COLO668 (cell line): ENCODE measurements at regions not wholly inside any gene's neighbourhood (a gene's known extent, or its start where the extent isn't known, plus 50 kb on each side); places are given as distances from the start of the nearest gene placed in this dataset.

Experiments
- DNase-seq: peaks from one replicate; lab custom pipeline; 2025; ENCODE audit not compliant: unreplicated experiment; lab: John Stamatoyannopoulos, UW

DNA sequence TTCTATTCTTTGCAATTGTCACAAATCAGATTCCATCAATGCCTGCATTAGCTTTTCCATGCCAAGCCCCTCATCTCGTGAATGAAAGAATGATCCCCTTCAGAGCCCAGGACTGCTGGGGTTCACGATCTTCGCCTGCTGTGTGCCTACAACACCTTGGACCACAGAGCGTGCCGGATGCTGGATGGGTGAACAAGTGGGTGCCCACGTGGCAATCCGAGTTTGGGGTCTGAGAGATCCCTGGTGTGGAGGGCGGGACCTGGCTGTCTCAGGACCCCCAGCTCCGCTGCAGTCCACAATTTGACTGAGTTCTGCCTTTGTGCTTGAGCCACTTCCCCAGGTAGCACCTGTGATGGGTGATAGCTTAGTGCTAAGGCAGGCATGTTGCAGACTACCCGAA lies 317.0 kb downstream of the GALR1 start:
- DNase-seq = no peak

DNA sequence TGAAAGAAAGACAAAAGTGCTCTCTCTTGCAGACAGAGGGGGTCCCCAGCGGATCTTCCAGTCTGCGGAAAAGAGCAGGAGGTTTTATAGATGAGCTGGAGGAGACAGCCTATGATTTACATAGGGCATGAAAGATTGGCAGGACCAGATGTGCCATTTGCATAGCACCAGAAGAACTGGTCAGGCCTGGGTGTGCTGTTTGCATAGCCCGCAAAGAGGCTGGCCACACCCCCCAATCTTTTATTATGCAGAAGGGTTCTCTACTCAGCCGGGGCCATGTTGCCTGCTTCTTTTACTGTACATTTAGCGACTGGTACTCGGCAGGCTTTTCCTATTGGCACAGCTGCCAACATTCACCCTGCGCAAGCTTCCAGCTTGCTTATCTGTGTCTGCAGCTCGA lies 317.6 kb downstream of the GALR1 start:
- no peak for DNase-seq

DNA sequence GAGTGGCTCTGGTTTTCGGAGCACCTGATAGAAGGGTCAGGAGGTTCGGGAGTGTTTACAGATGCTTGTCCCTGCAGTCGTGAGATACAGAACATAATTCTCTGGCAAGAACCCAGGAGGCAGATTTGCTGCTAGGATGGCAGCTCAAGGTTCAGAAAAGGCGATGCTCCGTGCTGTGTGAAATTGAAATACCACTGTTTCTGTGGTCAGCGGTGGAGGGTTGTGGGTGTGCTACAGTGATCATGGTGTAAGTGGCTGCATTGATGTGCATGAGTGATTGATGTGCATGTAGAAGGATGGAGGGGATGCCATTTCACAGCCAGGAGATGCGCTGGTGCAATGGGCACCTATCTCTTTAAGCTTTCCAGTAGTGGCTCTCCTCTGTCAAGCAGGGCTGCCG lies 322.1 kb downstream of the GALR1 start:
- DNase-seq = no peak

DNA sequence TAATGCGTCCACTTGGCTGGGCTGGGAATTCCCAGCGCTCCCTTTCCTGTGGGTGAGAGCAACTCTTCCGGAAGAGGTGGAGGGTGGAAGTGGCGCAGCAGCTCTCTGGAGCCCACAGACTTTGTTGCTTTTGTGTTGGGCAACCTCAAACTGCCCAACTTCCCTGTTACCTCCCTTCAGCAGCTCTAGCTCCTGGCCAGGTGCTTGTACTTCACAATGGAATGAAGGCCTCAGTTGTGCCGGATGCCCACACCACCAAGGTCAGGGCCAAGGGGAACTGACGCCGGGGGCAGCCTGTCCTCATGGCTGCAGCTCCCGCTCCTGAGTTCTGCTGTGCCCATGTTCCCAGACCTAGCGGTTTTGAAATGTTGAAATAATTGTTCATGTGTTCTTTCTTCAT lies 322.9 kb downstream of the GALR1 start:
- no peak for DNase-seq

DNA sequence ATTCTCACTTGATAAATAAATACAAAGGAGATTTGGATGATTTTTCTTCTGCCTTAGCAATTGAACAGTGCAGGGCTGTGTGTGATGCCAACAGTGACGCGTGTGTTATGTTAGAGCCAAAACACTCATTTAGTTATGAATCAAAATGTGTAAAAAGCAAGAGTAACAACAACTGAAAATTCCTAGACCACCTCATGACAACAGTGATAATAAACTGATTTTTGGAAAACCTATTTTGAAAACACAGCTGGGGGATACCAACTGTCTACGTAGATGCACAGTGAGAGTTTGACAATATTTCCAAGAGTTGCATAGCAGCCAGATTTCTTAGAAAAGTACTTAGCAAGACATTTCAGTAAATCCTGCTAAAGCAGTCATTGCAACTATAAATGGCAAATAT lies 323.9 kb downstream of the GALR1 start:
- no peak for DNase-seq

DNA sequence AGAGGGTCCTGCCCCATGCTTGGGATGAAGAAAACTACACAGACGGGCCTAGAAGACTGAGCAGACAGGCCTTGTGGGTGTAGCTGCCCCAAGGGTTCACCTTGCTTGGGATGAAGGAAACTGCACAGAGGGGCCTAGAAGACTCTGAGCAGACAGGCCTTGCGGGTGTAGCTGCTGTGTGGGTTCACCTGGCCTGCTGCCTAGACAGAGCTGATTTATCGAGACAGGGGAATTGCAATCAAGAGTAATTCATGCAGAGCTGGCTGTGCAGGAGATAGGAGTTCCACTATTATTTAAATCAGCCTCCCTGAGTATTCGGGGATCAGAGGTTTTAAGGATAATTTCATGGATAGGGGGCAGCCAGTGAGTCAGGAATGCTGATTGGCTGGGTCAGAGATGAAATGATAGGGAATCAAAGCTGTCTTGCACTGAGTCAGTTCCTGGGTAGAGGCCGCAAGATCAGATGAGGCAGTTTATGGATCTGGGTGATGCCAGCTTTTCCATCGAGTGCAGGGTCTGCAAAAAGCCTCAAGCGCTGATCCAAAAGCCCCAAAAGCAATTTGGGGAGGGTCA lies 341.4 kb downstream of the GALR1 start:
- no peak for DNase-seq

DNA sequence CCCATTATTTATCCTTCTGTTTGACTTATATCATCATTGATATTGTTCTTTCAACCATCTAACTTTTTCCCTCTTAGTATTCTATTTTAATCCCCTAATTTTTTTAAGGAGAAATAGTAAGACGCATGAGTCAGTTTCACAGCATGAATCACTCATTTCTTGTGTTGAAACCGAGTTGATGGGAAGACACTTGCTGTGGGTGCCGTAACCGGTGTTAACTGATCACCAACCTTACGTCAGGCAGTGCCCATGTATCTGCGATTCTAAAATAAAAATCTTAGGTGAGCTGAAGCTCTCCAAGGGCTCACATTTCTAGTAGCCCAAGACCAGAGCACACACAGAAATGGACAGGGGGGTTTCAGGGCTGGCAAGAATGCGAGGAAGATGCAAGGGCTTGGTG lies 348.1 kb downstream of the GALR1 start:
- no peak for DNase-seq

DNA sequence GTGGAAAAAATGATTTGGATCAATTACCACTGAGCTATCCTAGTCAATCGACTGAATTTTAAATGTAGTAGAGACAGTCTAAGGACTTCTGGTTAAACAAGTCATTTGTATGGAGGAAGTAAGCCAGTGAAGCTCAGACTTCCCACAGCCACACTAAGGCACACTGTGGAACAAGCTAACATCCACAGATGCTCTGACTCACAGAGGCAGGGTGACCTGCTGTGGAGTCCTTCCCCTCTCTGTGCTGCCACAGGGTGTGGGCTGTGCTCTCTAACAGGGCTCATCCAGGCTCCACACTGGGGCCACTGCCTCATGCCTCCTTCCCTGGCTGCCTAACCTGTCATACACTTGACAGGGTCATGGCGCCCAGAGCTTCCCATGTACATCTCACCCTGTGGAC lies 351.0 kb downstream of the GALR1 start:
- no peak for DNase-seq

DNA sequence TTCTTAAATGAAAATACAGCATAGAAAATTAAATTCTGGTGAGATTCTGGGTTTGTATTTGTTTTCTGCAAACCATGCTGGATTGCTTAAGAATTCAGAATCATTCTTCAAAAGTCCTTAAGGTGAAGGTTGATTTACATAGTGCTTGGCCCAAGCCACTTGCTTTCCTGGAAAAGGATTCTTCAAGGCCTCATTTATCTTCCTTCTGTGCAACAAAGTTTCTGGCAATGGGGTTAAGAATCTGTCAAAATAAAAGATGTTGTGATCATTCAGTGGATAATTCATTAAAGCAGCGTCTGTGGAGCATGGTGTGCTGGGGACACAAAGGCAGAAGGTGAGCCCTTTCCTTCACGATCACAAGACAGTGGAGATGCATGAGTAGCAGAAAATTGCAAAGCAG lies 351.9 kb downstream of the GALR1 start:
- DNase-seq = no peak

DNA sequence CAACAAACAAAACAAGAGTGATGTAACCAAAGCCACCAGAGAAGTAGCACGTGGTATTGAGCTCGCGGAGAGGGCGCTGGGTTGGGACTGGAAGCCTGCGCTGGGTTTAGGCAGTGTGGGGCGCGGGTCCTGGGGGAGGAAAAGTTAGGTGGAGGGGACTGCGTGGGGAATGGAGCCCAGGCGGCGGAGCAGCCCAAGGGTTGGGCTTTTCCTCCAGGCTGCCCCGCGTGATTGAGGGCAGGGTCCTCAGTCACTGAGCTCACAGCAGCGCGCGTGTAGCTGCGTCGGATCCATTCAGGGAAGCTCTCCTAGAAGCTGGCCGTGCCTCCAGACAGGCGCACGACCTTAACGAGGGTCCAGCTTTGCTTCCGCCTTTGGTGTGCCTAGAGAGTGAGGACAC lies 357.4 kb downstream of the GALR1 start:
- no peak for DNase-seq

DNA sequence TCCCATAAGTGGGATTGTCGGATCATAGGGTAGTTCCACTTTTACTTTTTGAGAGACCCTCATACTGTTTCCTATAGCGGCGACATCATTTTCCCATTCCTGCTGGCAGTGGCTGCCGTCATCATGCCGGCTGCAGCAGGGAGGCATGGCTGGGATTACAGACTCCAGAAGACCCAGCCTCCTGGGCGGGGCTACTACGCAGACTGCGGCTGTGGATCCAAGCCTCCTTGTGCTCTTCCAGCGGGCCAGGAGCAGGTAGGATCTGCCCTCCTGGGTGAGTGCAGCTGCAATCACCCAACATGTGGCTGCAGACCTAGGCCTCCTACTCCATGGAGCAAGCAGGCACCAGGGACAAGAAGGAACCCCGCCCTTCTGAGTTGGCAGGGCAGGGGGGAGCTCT lies 359.2 kb downstream of the GALR1 start:
- no peak for DNase-seq

DNA sequence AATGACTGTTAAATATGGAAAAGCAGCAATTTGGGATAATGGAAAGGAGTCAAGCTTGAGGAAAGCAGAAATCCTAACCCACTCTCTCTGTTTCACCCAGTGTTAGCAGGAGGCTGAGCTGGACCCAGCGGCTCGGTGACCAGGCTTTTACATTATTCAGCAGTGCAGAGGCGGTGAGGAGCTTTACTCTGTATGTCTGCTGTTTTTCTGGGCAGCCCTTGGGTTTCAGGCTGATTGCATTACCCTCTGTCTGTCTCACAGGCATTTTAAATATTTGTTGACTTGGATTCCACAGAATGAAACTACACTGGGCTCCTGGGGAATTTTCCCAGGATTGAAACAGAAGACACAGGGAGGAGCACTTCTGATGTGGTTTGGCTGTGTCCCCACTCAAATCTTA lies 368.0 kb downstream of the GALR1 start:
- DNase-seq = no peak

DNA sequence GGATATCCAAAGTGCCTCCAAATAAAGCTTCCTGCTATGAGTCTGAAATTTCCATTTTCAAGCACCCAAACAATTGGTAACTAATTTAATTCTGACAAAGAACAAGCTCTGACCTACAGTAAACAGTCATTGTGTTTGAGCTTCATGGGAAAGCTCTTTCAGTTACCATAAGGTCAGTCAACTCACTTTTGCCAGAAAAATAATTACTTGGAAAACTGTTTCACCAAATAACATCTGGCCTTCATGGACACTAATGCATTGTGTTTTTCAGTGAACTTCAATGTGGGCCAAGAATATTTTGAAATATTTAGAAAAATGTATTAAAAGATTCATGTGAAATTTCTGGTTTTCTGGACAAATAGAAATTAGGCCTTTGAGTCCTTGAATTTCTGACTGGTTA lies 369.9 kb downstream of the GALR1 start:
- DNase-seq = no peak

DNA sequence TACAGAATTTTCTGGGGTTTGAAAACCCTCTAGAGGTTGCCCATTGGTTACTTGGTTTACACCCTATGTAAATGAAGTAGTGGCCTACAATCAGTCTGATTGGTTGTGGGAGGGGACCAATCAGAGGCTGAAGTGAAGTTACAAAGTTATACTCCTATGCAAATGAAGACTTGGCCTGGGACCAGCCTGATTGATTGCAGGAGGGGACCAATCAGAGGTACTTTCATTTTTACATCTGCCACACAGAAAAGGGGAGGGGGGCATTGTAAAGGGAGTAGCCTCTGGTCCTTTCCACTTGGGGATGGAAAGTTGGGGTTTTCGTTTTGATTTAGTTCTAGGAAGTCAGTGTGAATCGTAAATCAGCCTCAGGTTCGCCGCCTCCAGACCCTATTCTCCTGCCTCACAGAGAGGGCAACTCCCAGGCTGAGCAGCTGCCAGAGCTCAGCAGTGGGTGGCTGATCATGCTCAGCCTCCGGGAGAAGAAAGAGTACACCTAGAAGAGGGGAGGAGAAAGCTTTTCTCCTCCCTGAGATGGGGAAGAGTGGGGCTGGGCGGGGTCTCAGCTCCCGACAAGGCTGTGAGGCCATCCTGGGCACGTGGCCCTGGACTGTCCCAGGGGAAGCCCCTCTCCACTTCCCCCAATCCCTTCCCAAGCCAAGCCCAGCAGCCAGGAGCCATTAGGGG lies 372.5 kb downstream of the GALR1 start:
- DNase-seq = no peak

DNA sequence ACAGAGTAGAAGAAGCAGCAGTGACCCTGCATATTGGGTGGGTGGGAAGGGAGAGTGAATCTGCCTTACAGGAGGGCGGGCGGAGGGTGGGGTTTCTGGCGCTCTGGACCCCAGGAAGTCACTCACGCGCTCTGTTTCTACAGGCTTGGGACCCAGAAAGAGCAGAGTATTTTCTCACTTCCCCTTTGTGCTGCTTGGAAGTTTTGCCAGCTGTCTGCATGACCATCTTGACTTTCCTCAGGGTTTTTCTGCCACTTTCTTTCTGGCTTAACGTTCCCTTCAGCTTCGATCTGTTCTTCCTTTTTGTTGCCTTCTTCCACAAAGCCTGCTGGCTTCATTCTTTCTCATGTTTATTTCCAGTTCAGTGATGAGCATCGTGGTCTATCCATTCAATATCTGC lies 383.1 kb downstream of the GALR1 start:
- DNase-seq = no peak

DNA sequence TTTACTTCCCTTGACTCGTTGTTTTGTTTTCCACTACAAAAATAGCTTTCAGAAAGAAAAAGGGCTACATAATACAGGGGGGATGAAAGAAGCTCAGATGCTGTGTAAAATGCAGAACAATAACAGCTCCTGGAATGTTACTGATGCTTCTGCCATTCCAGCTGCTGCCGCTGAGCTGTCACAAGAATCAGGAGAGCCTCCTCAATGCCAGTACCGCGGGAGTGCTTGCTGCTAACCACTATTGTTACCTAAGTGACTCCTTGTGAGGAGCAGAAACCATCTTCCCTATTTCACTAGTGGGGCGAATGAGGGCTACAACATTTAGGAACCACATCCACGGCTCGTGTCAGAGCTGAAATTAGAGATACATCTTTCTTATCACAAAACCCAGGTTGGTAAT lies 384.8 kb downstream of the GALR1 start:
- DNase-seq = no peak

DNA sequence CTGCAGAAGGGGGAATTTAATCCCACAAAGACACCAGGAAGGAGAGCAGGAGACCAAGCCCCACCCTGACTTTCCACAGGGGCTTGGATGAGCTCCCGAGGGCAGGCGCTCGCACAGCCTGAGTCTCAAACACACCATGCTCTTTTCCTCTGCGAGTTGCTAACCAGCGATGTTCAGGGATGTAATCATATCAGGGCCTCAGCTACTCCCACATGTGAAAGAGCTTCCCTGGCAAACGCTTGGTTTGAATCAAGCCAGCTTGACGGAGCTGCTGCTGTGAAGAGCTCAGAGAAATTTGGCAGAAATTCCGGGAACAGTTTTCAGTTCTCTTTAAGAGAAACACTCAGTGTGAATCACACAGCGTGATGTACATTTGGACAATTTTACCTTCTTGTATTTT lies 385.8 kb downstream of the GALR1 start:
- DNase-seq = no peak

DNA sequence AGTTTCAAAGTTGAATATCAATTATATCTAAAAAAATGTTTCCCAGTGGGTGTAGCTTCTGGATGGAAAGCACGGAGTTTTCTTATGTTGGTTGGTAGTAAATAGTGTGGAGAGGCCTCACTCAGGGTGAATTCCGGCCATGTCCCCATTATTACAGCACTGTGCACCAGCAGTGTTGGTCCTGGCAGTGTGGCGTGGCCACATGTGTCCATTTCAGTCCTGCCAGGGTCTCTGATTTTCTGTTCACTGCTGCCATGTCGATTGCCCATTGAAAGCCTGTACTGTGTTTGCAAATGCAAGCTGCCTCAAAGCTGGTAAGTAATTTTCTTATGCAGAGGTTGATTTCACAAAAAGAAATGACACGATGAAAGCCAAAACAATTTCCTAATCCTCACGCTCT lies 386.2 kb downstream of the GALR1 start:
- DNase-seq = no peak

DNA sequence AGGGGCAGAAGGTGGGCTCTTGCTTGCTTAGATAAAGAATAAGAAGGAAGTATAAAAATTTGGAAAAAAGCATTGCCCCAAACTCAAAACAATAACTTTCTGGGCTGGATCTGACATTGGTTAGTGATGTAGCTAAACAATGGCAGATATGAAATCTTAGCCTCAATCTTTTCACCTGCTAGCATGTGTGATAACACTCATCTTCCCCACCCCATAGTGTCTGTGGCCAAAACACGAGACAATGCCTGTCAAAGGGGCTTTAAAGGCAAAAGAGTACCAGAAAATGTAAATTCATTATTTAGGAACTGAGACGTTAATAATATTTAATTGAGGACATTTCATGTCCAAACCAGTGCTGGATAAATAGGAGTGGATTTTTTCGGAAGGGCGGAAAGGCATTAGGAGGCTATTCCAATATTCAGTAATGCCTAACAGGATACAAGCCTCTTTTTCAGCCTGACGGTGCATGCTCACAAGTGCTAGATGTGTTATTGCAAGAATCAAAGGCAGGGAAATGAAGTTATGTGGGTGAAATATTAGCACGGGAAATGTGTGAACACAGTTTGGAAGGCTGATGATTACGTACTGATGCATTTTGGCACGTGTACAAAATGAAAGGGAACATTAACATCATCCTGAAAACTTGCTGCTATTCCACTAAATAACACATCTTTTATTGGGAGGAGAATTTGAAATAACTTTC lies 395.7 kb downstream of the GALR1 start:
- DNase-seq = no peak

DNA sequence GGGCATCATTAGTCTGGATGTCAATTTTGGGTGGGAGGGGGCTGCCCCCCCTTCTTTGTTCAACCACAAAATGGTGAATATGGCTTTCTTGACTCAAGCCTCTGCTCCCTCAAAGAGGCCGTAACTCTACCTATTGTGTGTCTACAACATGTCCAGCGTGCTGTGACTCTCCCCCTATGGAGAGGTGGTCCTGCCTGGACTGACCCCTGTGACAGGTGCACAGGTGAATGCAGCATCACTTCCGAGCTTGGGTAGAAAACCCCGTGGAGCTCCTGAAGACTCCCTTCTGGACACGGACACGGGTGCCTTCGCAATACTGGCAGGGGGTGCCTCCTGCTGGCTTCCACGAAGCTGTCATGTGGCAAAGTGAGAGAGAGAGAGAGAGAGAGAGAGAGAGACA lies 397.8 kb downstream of the GALR1 start:
- peak; percentile 36 for DNase-seq

DNA sequence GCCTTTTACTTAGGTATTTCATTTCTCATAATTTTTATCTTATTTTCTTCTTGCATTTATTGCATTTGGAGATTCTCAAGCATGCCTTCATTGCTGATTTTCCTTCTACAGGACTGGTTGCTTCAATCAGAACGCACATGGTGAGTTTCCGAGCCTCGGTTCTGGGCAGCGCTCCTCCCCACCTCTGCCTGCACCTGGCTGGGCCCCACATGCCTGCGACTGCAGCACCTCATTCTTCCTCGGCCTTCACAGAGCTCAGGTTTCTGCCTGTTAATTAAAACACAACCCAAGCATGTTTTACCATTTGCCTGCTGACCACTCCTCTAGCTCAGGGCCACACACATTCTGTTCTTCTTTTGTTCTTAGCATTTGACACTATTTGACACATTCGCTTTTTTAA lies 398.8 kb downstream of the GALR1 start:
- no peak for DNase-seq

DNA sequence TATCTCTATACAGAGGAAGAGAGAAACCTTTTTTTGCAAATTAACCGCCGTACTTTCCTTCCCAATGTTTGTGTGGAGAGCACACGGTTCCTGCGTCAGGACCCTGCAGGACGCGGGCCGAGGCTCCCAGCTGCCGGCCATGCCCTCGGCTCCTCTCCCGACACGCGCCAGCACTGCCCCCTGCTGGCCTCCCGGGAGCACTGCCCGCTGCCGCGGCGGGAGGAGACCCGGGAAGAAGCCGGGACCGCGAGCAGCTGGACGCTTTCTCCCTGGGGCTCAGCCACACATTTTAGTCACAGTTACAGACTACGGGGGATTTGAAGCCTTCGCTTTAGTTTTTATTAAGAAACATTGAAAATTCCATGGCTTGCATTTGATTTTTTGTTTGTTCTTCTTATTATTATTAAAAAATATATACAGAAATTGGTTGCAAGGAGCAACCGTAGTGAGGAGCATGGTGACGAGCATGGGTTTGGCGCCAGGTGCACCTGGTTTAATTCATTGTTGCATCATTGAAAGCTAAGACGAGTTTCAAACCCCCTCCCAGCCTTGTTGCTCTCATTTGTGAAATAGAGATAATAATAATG lies 401.2 kb downstream of the GALR1 start:
- peak; percentile 89 for DNase-seq
